Gastroesophageal sphincter (tissue), 4 donors: ENCODE measurements at regions not wholly inside any gene's neighbourhood (a gene's known extent, or its start where the extent isn't known, plus 50 kb on each side); places are given as distances from the start of the nearest gene placed in this dataset.

Source experiments
- ATAC-seq: fragments of 150-250 bp; one replicate; pipeline ENCODE4 v1.9.1; 2016; ENCODE audit warnings: mild to moderate bottlenecking, moderate library complexity
- H3K27ac ChIP-seq, 4 donors: fragments of 200-600 bp; sonication (generic) in 3 of 4; 1 replicate in 3 of 4; 2 replicates in 1 of 4; pipeline ENCODE4 v1.5.1; 2016 to 2019
- H3K27me3 ChIP-seq: fragments of 200-600 bp; sonication (generic); one replicate; pipeline ENCODE4 v1.5.1; 2019
- H3K36me3 ChIP-seq, 2 donors: fragments of 200-600 bp; sonication (generic); one replicate each; pipeline ENCODE4 v1.5.1; 2019; ENCODE audit warnings: control low read depth in 1 of 2
- H3K4me1 ChIP-seq, 3 donors: fragments of 200-600 bp; sonication (generic); 1 replicate in 2 of 3; 2 replicates in 1 of 3; pipeline ENCODE4 v1.5.1; 2016 to 2019; ENCODE audit warnings: control low read depth in 2 of 3
- H3K4me3 ChIP-seq, 2 donors: fragments of 200-600 bp; sonication (generic); one replicate each; pipeline ENCODE4 v1.5.1; 2019; ENCODE audit warnings: mild to moderate bottlenecking in 1 of 2, moderate library complexity in 1 of 2
- H3K9me3 ChIP-seq, 3 donors: fragments of 200-600 bp; sonication (generic); one replicate each; pipeline ENCODE4 v1.5.1; 2017 to 2019; ENCODE audit warnings: control low read depth in 2 of 3
- CTCF ChIP-seq, 4 experiments: fragments of 200-600 bp in 2 of 4; fragments of 450-650 bp in 2 of 4; sonication (generic) in 1 of 4; IDR thresholded peaks; one replicate each; pipeline ENCODE4 v1.5.1; 2017 to 2019; ENCODE audit warnings: antibody characterized with exemption in 4 of 4, mild to moderate bottlenecking in 2 of 4, moderate library complexity in 2 of 4
- EP300 ChIP-seq: sonication (generic); formaldehyde crosslinking; IDR thresholded peaks from one replicate; pipeline ENCODE4 v1.6.1; 2017; ENCODE audit warnings: antibody characterized with exemption, mild to moderate bottlenecking
- POLR2A ChIP-seq, 2 donors: fragments of 450-650 bp; IDR thresholded peaks; one replicate each; pipeline ENCODE4 v1.6.1; 2017; ENCODE audit warnings: antibody characterized with exemption in 2 of 2, mild to moderate bottlenecking in 2 of 2, moderate library complexity in 1 of 2
- POLR2AphosphoS5 ChIP-seq: sonication (generic); formaldehyde crosslinking; IDR thresholded peaks from one replicate; pipeline ENCODE4 v1.6.1; 2017; ENCODE audit warnings: antibody characterized with exemption
- WGBS, 2 donors: methylation state at CpG; one replicate each; pipeline ENCODE4 v1.1.5; 2018; ENCODE audit warnings: low coverage in 1 of 2; 5-methylcytosine and 5-hydroxymethylcytosine counted together

GRCh38 chr6:77373955-77374354 is 89.3 kb downstream of the HTR1B start:
- H3K27me3 ChIP-seq, result no peaks in the 10 kb centered on the region
- ATAC-seq, result no peak
- H3K36me3 ChIP-seq, result no peaks in the 10 kb centered on the region
- H3K4me1 ChIP-seq, result no peaks in the 10 kb centered on the region
- TF ChIP-seq CTCF (IDR thresholded peaks at IDR 0.05), result no peak
- no peak for TF ChIP-seq POLR2AphosphoS5
- TF ChIP-seq EP300, result no peak
- no peak for TF ChIP-seq POLR2A (IDR thresholded peaks at IDR 0.05)
- H3K4me3 ChIP-seq, result no peak overlapping the region
- no peaks in the 10 kb centered on the region for H3K9me3 ChIP-seq
- WGBS, 2 donors, result 44 to 53% methylated on average over 2 to 3 of the region's 3 CpGs
- no peak overlapping the region for H3K27ac ChIP-seq

- no peaks in the 10 kb centered on the region for H3K36me3 ChIP-seq
- no peak overlapping the region for H3K27ac ChIP-seq
- H3K27me3 ChIP-seq, result no peaks in the 10 kb centered on the region
- ATAC-seq, result no peak
- WGBS, 2 donors, result 75 to 78% methylated on average over 5 of the region's 5 CpGs
- H3K4me1 ChIP-seq, result peaks cover 0 to 8% (median 0%) of the 10 kb centered on the region in 3 donors
- no peak overlapping the region for H3K4me3 ChIP-seq
- H3K9me3 ChIP-seq, result no peaks in the 10 kb centered on the region
- TF ChIP-seq CTCF (IDR thresholded peaks at IDR 0.05) (no peak), POLR2A (IDR thresholded peaks at IDR 0.05) (no peak), POLR2AphosphoS5 (no peak), EP300 (no peak)
Measured at GRCh38 chr6:77371748-77372147, 91.5 kb downstream of the HTR1B start.

- peak; percentile 42 for ATAC-seq
- Histone ChIP-seq H3K27ac (peak overlapping the region in 2 of 4 donors; percentile 52 to 68), H3K36me3 (no peaks in the 10 kb centered on the region), H3K9me3 (no peaks in the 10 kb centered on the region), H3K4me1 (peaks cover 0 to 8% (median 0%) of the 10 kb centered on the region in 3 donors), H3K27me3 (no peaks in the 10 kb centered on the region), H3K4me3 (peak overlapping the region; percentile 47 to 50)
- TF ChIP-seq EP300 (no peak), CTCF (IDR thresholded peaks at IDR 0.05) (no peak), POLR2AphosphoS5 (no peak), POLR2A (IDR thresholded peaks at IDR 0.05) (no peak)
- 29 to 43% methylated on average over 10 to 17 of the region's 20 CpGs for WGBS, 2 donors
Measured at GRCh38 chr6:77368660-77369313, 94.5 kb downstream of the HTR1B start.

- no peak for ATAC-seq
- H3K36me3 ChIP-seq, result peaks cover 0 to 4% of the 10 kb centered on the region in 2 donors
- H3K27ac ChIP-seq, result no peak overlapping the region
- H3K9me3 ChIP-seq, result peaks cover 0 to 13% (median 0%) of the 10 kb centered on the region in 3 donors
- H3K4me3 ChIP-seq, result no peak overlapping the region
- TF ChIP-seq CTCF (IDR thresholded peaks at IDR 0.05) (no peak), EP300 (no peak), POLR2A (IDR thresholded peaks at IDR 0.05) (no peak), POLR2AphosphoS5 (no peak)
- H3K4me1 ChIP-seq, result peaks cover 0 to 8% (median 0%) of the 10 kb centered on the region in 3 donors
- 61 to 71% methylated on average over 2 of the region's 2 CpGs for WGBS, 2 donors
- H3K27me3 ChIP-seq, result no peaks in the 10 kb centered on the region
Measured at GRCh38 chr6:77366798-77367197, 96.5 kb downstream of the HTR1B start.

- H3K36me3 ChIP-seq, result peaks cover 0 to 4% of the 10 kb centered on the region in 2 donors
- H3K27me3 ChIP-seq, result no peaks in the 10 kb centered on the region
- TF ChIP-seq POLR2AphosphoS5, result no peak
- TF ChIP-seq POLR2A (IDR thresholded peaks at IDR 0.05), result no peak
- no peak for TF ChIP-seq CTCF (IDR thresholded peaks at IDR 0.05)
- no peak for TF ChIP-seq EP300
- peaks cover 0 to 16% (median 0%) of the 10 kb centered on the region in 3 donors for H3K9me3 ChIP-seq
- no peak overlapping the region for H3K27ac ChIP-seq
- H3K4me3 ChIP-seq, result no peak overlapping the region
- no peak for ATAC-seq
- WGBS, 2 donors, result 72 to 100% methylated on average over 1 of the region's 1 CpG
- H3K4me1 ChIP-seq, result peaks cover 0 to 14% (median 0%) of the 10 kb centered on the region in 3 donors
Measured at GRCh38 chr6:77363702-77364101, 99.6 kb downstream of the HTR1B start.
